ENCODE measurements at regions not wholly inside any gene's neighbourhood (a gene's known extent, or its start where the extent isn't known, plus 50 kb on each side); places are given as distances from the start of the nearest gene placed in this dataset.

DNA sequence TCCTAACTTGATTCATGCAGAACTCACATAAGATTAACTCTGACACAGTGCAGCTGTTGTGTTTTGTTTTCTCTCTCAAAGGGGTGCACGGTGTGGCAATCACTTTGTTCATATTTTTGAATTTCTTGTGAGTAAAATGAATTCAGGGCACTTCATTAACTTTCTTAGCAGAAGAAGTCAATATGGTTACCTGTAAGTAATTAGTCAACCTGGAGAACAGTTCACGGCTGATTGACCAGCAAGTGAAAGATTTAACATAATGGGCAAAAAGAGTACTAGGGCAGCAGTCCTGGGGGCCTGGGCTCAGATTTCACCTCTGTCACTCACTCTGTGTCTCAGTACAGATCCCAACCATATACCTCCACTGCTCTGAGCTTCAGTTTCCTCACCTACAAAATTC is 102.4 kb upstream of the SPTLC3 start:
- in situ Hi-C loops (cut with MboI; ENCODE audit: low pct_unique_long_range_greater_than_20kb in 2 of 9, low sequenced_read_pairs in 9 of 9, unreplicated experiment in 9 of 9), result loop anchor here in 1 of 9 experiments (25.0 kb wide), 1 partner anchor 631 kb away; no protein-coding TSS in a partner anchor
- Histone ChIP-seq H3K4me1 (replicated peaks in 1 of 2) (no peaks in the 10 kb centered on the region), H3K4me3 (no peak overlapping the region), H3K27ac (no peak overlapping the region)
- WGBS, 10 experiments, result 0 to 84% (median 63%) methylated on average over 1 to 2 of the region's 2 CpGs; no CpG with 5 or more reads in 3 of the 10 experiments
- no peak for ATAC-seq (replicated peaks in 6 of 8)

DNA sequence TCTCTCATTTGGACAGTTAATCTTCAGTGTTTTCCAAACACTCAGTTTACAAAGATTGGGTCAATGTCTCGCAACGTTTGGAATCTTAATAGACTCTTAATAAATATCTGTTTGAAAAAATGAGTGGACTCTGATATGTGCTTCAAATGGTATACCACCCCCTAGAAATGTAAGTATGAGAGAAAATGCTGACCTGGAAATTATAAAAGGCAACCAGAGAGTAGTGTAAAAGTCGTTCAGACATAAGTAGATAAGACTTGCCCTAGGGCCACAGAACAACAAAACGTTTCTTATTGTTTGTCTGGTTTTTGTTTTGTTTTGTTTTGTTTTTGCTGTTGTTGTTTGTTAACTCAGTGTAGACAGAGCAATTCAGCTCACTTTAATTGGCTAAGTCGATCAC is 97.4 kb upstream of the SPTLC3 start:
- in situ Hi-C loops (cut with MboI; ENCODE audit: low pct_unique_long_range_greater_than_20kb in 2 of 9, low sequenced_read_pairs in 9 of 9, unreplicated experiment in 9 of 9), result loop anchor here in 1 of 9 experiments (25.0 kb wide), 1 partner anchor 626 kb away; no protein-coding TSS in a partner anchor
- no peak overlapping the region for H3K4me3 ChIP-seq
- no peak for ATAC-seq (replicated peaks in 6 of 8)
- H3K4me1 ChIP-seq (replicated peaks in 1 of 2), result peaks cover 0 to 8% of the 10 kb centered on the region in 2 donors
- WGBS, 10 experiments, result 7 to 89% (median 78%) methylated on average over 2 to 5 of the region's 5 CpGs
- H3K27ac ChIP-seq, result no peak overlapping the region

DNA sequence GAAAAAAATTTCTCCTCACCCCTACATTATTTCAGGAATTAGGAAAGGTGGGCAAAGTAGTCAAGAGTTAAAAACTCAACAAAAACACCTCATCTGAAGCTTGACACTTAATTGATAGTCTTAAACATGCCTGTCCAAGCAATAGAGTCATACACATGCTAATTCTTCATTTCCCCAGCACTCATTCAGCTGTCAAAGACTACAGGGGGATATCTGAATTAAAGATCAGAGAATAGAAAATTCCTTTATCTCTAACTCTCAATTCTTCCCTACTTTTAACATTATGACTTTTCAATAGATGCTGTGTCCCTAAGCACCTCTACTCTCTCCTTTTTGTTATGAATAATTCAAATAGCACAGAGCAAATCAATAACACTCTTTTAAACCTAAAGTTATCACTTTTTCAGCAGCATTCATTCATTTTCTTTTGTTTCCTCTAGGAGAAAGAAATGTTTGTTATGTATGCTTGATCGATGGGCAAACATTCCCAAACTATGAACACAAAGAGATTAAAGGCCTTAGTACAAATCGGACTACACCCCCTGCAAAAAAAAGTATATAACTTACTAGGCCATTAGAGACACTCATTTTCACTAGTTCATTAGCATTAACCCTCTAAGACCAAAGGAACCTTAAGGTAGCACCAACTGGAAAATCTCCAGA is 94.9 kb upstream of the SPTLC3 start:
- in situ Hi-C loops (cut with MboI; ENCODE audit: low pct_unique_long_range_greater_than_20kb in 2 of 9, low sequenced_read_pairs in 9 of 9, unreplicated experiment in 9 of 9), result loop anchor here in 1 of 9 experiments (25.0 kb wide), 1 partner anchor 623 kb away; no protein-coding TSS in a partner anchor
- H3K4me1 ChIP-seq (replicated peaks in 1 of 2), result peaks cover 0 to 8% of the 10 kb centered on the region in 2 donors
- H3K27ac ChIP-seq, result no peak overlapping the region
- WGBS, 10 experiments, result 10 to 63% (median 38%) methylated on average over 1 to 2 of the region's 2 CpGs
- no peak for ATAC-seq (replicated peaks in 6 of 8)
- no peak overlapping the region for H3K4me3 ChIP-seq

DNA sequence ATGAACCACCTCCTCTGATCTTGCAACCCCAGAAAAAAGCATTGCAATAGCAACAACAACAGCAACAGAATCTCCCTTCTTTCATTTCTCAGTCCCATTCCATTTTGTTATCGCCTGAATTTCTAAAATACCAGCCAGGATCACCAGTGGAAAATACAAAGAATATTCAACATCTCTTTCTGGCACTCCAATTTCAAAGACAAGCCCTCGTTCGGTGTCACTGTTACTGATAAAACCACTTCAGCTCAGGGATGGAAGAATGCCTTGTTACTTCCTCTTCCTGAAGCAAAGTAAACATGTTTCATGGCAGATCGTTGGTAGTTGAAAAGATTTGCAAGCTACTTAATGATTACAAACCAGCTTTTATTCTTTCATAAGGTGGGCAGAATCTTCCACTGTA is 94.0 kb upstream of the SPTLC3 start:
- WGBS, 10 experiments, result 15 to 82% (median 52%) methylated on average over 1 to 4 of the region's 4 CpGs
- ATAC-seq (replicated peaks in 6 of 8), result no peak
- H3K27ac ChIP-seq, result no peak overlapping the region
- H3K4me1 ChIP-seq (replicated peaks in 1 of 2), result peaks cover 0 to 8% of the 10 kb centered on the region in 2 donors
- in situ Hi-C loops (cut with MboI; ENCODE audit: low pct_unique_long_range_greater_than_20kb in 2 of 9, low sequenced_read_pairs in 9 of 9, unreplicated experiment in 9 of 9), result loop anchor here in 1 of 9 experiments (25.0 kb wide), 1 partner anchor 622 kb away; no protein-coding TSS in a partner anchor
- H3K4me3 ChIP-seq, result no peak overlapping the region

DNA sequence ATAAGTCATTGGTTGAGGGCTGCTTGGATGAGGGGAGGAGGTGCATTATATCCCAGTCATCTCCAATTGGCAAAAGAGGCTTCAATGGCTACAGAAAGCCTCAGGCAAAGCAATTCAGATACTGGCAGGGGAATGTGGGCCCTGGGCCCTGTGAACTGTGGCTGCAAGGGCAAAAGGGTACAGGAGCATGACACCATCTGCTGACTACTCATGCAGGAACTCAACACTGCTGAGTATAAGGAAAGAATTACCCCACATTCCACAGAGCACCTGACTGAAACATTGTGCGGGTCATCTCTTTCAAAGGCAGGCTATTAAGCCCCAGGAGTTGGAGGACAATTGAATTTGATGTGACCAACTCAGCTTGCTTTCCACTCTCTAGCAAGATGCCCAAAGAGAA is 92.1 kb upstream of the SPTLC3 start:
- Histone ChIP-seq H3K4me3 (no peak overlapping the region), H3K27ac (no peak overlapping the region), H3K4me1 (replicated peaks in 1 of 2) (peaks cover 0 to 8% of the 10 kb centered on the region in 2 donors)
- in situ Hi-C loops (cut with MboI; ENCODE audit: low pct_unique_long_range_greater_than_20kb in 2 of 9, low sequenced_read_pairs in 9 of 9, unreplicated experiment in 9 of 9), result loop anchor here in 1 of 9 experiments (25.0 kb wide), 1 partner anchor 621 kb away; no protein-coding TSS in a partner anchor
- 20 to 100% (median 71%) methylated on average over 1 of the region's 1 CpG; no CpG with 5 or more reads in 4 of the 10 experiments for WGBS, 10 experiments
- no peak for ATAC-seq (replicated peaks in 6 of 8)

DNA sequence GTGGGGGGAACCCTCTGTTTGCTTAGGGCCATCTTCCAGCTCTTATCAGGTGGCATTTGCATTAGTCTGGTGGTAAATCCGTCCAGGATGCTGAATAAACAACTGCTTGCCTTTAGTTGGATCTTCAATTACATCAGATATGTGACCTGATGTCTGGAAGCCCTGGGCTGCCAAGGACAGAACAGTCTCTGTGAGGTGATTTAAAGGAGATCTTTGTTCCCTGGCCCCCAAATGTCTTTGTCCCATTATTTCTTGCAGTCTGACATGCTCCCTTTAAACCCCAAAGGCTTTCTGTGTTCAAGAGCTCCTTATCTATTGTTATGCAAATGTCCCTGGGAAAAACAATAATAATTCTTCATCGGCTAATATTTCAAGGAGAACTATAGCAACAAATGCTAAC is 84.6 kb upstream of the SPTLC3 start:
- Histone ChIP-seq H3K4me1 (replicated peaks in 1 of 2) (peaks cover 9 to 14% of the 10 kb centered on the region in 2 donors), H3K27ac (no peak overlapping the region), H3K4me3 (no peak overlapping the region)
- WGBS, 10 experiments, result 0 to 10% (median 0%) methylated on average over 1 to 2 of the region's 2 CpGs; no CpG with 5 or more reads in 1 of the 10 experiments
- ATAC-seq (replicated peaks in 6 of 8), result peak in 4 of 8 experiments; percentile 16 to 51 (median 26)
- in situ Hi-C loops (cut with MboI; ENCODE audit: low pct_unique_long_range_greater_than_20kb in 2 of 9, low sequenced_read_pairs in 9 of 9, unreplicated experiment in 9 of 9), result loop anchor here in 1 of 9 experiments (25.0 kb wide), 1 partner anchor 613 kb away; no protein-coding TSS in a partner anchor

DNA sequence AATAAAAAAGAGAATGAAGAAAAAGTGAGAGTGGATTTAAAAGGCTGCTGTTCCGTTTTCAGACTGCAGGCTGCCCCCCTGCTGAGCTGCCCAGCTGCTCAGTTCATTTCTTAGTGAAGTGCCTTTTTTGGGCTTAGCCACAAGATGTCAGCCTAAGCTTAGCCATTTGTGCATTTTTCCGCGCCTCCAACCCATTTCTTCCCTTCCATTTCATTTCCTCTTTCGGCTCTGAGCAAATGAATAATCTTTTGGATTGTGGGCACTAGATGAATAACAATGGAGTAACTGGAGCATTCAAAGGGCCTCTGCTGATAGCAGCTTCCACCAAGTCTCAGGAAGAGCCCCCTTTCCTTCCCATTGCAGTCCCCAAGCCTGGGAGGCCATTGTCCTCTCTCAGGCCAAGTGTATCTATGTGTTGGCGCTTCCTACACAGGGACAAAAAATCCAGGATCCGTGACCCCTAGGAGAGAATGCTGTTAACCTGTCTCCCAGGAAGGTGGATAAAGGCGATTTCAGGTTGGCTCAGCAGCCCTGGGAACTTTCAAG is 83.5 kb upstream of the SPTLC3 start:
- in situ Hi-C loops (cut with MboI; ENCODE audit: low pct_unique_long_range_greater_than_20kb in 2 of 9, low sequenced_read_pairs in 9 of 9, unreplicated experiment in 9 of 9), result loop anchor here in 3 of 9 experiments (25.0 kb wide), 5 partner anchors 162 to 862 kb away; partner anchors contain the start of genes ESF1 (in 2 of the 3) and NDUFAF5 (in 2 of the 3)
- WGBS, 10 experiments, result 0 to 47% (median 23%) methylated on average over 2 to 5 of the region's 7 CpGs
- no peak overlapping the region for H3K4me3 ChIP-seq
- peaks cover 9 to 14% of the 10 kb centered on the region in 2 donors for H3K4me1 ChIP-seq (replicated peaks in 1 of 2)
- ATAC-seq (replicated peaks in 6 of 8), result peak; percentile 92 to 98 (median 95)
- H3K27ac ChIP-seq, result no peak overlapping the region

DNA sequence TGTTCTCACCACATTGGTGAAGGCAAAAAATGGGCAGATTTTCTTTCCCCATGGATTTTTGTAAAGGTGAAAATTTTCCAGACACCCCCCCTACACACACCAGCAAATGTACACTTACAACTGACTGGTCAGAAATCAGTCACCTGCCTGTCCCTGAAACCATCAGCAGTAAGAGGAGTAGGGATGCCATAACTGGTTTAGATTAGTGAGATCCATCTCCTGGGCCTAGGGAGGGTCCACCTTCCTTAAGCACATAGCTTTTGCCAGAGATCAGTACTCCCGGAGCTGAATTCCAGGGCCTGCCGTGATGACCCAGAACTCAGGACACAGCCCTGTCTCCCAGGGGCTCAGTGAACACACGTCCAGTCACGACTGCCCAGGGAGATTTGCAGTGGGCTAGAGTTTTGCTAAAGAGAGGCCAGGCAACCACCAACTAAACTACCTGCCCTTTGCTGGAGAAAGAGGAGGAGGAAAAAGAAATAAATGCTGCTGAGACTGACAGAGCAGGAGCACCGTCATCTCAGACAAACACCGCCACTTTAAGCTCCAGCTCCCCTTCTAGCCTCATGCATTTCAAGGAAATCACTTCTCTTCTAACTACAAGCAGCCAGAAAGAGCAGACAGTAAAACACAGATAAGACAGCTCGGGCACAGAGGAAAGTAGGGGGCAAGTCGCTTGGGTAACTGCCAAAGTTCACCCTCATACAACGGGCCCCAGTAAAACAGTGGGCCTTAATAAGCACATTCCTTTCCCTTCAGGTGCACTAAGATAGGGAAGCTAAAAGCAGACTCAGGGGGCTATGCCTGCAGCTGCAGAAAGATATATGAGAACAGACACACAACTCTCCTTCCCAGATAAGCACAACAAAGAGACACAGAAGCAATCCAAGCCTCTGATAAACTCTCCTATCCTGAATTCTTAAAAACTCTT is 82.6 kb upstream of the SPTLC3 start:
- in situ Hi-C loops (cut with MboI; ENCODE audit: low pct_unique_long_range_greater_than_20kb in 2 of 9, low sequenced_read_pairs in 9 of 9, unreplicated experiment in 9 of 9), result loop anchor here in 3 of 9 experiments (25.0 kb wide), 5 partner anchors 161 to 861 kb away; partner anchors contain the start of genes ESF1 (in 2 of the 3) and NDUFAF5 (in 2 of the 3)
- Histone ChIP-seq H3K27ac (no peak overlapping the region), H3K4me3 (no peak overlapping the region), H3K4me1 (replicated peaks in 1 of 2) (peaks cover 9 to 14% of the 10 kb centered on the region in 2 donors)
- WGBS, 10 experiments, result 17 to 92% (median 61%) methylated on average over 1 to 4 of the region's 9 CpGs; no CpG with 5 or more reads in 5 of the 10 experiments
- ATAC-seq (replicated peaks in 6 of 8), result no peak

DNA sequence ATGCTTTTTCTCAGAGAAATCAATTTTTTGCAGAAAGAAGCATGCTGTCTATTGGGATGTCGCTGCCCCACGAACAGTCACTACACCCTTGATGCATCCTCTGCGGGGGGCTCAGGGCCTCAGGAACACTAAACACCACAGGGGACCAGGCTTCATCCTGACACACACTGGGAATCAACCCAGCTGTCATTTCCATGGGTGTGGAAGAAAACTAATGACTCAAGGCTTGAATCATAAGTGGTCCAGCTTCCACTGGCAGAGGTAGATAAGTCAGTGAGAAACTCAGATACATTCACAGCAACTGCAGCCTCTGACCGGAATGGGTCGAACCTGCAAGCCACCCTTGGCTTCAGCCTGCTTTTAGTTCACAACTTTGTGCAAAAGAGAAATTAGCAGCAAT is 81.3 kb upstream of the SPTLC3 start:
- no peak overlapping the region for H3K4me3 ChIP-seq
- no peak overlapping the region for H3K27ac ChIP-seq
- in situ Hi-C loops (cut with MboI; ENCODE audit: low pct_unique_long_range_greater_than_20kb in 2 of 9, low sequenced_read_pairs in 9 of 9, unreplicated experiment in 9 of 9), result loop anchor here in 3 of 9 experiments (25.0 kb wide), 5 partner anchors 160 to 860 kb away; partner anchors contain the start of genes ESF1 (in 2 of the 3) and NDUFAF5 (in 2 of the 3)
- ATAC-seq (replicated peaks in 6 of 8), result peak in 2 of 8 experiments; percentile 23 to 31
- H3K4me1 ChIP-seq (replicated peaks in 1 of 2), result peaks cover 9 to 14% of the 10 kb centered on the region in 2 donors
- 10 to 93% (median 87%) methylated on average over 2 to 4 of the region's 5 CpGs; no CpG with 5 or more reads in 5 of the 10 experiments for WGBS, 10 experiments

DNA sequence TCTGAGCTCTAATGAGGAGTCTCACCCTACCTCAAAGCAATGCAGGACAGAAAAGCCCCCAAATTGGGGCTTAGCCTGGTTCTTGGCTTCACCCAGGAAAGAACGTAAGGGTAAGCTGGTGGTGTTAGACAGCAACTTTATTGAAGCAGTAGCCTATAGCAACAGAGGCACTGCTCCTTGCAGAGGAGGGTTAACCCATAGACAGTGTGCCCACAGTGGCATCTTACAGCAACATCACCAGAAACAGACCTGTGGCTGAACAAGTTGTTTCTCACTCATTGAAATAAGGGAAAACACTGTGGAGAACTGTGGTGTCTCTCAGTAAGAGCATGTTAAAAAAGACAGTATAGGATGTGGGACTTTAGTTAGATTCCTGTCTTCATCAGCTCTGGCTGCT is 80.4 kb upstream of the SPTLC3 start:
- 80 to 100% (median 86%) methylated on average over 1 of the region's 1 CpG; no CpG with 5 or more reads in 3 of the 10 experiments for WGBS, 10 experiments
- no peak for ATAC-seq (replicated peaks in 6 of 8)
- no peak overlapping the region for H3K27ac ChIP-seq
- H3K4me3 ChIP-seq, result no peak overlapping the region
- in situ Hi-C loops (cut with MboI; ENCODE audit: low pct_unique_long_range_greater_than_20kb in 2 of 9, low sequenced_read_pairs in 9 of 9, unreplicated experiment in 9 of 9), result loop anchor here in 3 of 9 experiments (25.0 kb wide), 5 partner anchors 159 to 859 kb away; partner anchors contain the start of genes ESF1 (in 2 of the 3) and NDUFAF5 (in 2 of the 3)
- H3K4me1 ChIP-seq (replicated peaks in 1 of 2), result peaks cover 9 to 14% of the 10 kb centered on the region in 2 donors

DNA sequence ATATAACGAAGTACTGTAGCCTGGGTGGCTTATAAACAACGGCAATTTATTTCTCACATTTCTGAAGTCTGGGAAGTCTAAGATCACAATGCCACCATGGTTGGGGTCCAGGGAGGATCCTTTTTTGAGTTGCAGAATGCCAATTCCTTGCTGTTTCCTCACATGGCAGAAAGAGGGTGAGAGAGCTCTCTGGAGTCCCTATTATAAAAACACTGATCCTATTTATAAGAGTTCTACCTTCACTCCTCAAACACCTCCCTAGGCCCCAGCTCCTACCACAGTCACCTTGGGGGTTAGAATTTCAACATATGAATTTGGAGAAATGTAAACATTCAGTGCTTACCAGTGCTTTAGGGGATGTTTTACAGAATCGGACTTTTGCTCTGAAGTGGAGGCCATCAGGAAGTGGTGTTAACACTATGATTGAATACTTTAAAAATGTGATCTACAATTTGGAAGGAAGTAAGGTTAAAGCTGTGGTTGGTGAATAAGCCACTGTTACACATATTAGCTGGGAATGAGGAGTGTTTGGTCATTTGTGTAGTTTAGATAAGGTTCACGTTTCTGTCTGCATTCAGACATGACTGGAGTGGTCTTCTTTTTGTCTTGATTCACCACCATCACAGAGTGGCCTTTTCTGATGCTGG is 79.9 kb upstream of the SPTLC3 start:
- H3K4me1 ChIP-seq (replicated peaks in 1 of 2), result peaks cover 9% of the 10 kb centered on the region in 2 donors
- no peak overlapping the region for H3K27ac ChIP-seq
- H3K4me3 ChIP-seq, result no peak overlapping the region
- 22 to 100% (median 81%) methylated on average over 1 to 4 of the region's 4 CpGs; no CpG with 5 or more reads in 1 of the 10 experiments for WGBS, 10 experiments
- peak in 1 of 8 experiments; percentile 30 for ATAC-seq (replicated peaks in 6 of 8)
- in situ Hi-C loops (cut with MboI; ENCODE audit: low pct_unique_long_range_greater_than_20kb in 2 of 9, low sequenced_read_pairs in 9 of 9, unreplicated experiment in 9 of 9), result loop anchor here in 3 of 9 experiments (25.0 kb wide), 5 partner anchors 158 to 858 kb away; partner anchors contain the start of genes ESF1 (in 2 of the 3) and NDUFAF5 (in 2 of the 3)
